ENCODE measurements at regions not wholly inside any gene's neighbourhood (a gene's known extent, or its start where the extent isn't known, plus 50 kb on each side); places are given as distances from the start of the nearest gene placed in this dataset.

GRCh38 chr10:105774881-105775280, 1133.8 kb downstream of the SORCS3 start:
- no peak for ATAC-seq (ENCODE audit: low read depth)
- dilution Hi-C loops (cut with HindIII; ENCODE audit: low sequenced_read_pairs, unreplicated experiment) (no loop called here), intact Hi-C loops (cut with micrococcal nuclease) (no loop called here), in situ Hi-C loops (cut with MboI; ENCODE audit: low sequenced_read_pairs) (no loop called here)
- no peak overlapping the region for H4K5ac ChIP-seq (ENCODE audit: low read depth, low read length)
- H3K4me1 ChIP-seq (ENCODE audit: control insufficient read depth, insufficient read depth, low read length): no peaks in the 10 kb centered on the region
- WGBS, 2 experiments (ENCODE audit: extremely low coverage in 2 of 2, insufficient read length in 1 of 2): no CpG with 5 or more reads among the region's 1 CpG
- H2AK9ac ChIP-seq (replicated peaks; ENCODE audit: low read depth, low read length, poor library complexity): no peak overlapping the region
- H3K4me3 ChIP-seq (ENCODE audit: insufficient read depth, low read depth, low read length): no peak overlapping the region
- no peak overlapping the region for H2AFZ ChIP-seq (replicated peaks; ENCODE audit: low read length, poor library complexity)
- no peak overlapping the region for H2BK15ac ChIP-seq (ENCODE audit: low read depth, low read length)
- no peak overlapping the region for H3K9ac ChIP-seq (ENCODE audit: low read depth, low read length)
- H2BK5ac ChIP-seq (ENCODE audit: low read depth, low read length, poor library complexity, severe bottlenecking): no peak overlapping the region
- H4K20me1 ChIP-seq (ENCODE audit: insufficient read depth, low read length): no peaks in the 10 kb centered on the region
- H3K36me3 ChIP-seq (ENCODE audit: control insufficient read depth, insufficient read depth, low read length): no peaks in the 10 kb centered on the region
- H3K27ac ChIP-seq (ENCODE audit: insufficient read depth, low read length): no peak overlapping the region
- POLR2A ChIA-PET (ENCODE audit: unreplicated experiment): no interaction called here
- no peak overlapping the region for H2BK20ac ChIP-seq (ENCODE audit: low read depth, low read length)
- H3K23ac ChIP-seq (ENCODE audit: low read depth, low read length): no peak overlapping the region
- H2BK120ac ChIP-seq (ENCODE audit: low read depth, low read length): no peak overlapping the region
- H3K9me3 ChIP-seq (ENCODE audit: control insufficient read depth, insufficient read depth, low read length): peaks cover 4% of the 10 kb centered on the region; the same call in 1 of the 2 replicates
- no peaks in the 10 kb centered on the region for H3K79me1 ChIP-seq (ENCODE audit: low read depth in 1 of 2, low read length in 2 of 2)
- no peak for DNase-seq
- no peak overlapping the region for H3K4me2 ChIP-seq (ENCODE audit: low read depth, low read length)
- H3K9me1 ChIP-seq (ENCODE audit: insufficient read depth, low read length): no peaks in the 10 kb centered on the region
- no peak overlapping the region for H3K56ac ChIP-seq (ENCODE audit: extremely low read depth, insufficient read depth, low read length)
- no peak overlapping the region for H2AK5ac ChIP-seq (ENCODE audit: low read depth, low read length)
- no peak overlapping the region for H4K91ac ChIP-seq (ENCODE audit: insufficient read depth, low read depth, low read length)
- CTCF ChIA-PET: no interaction called here
- TF ChIP-seq CHD1 (IDR thresholded peaks at IDR 0.05; ENCODE audit: low read depth, low read length) (no peak), MXI1 (IDR thresholded peaks at IDR 0.05; ENCODE audit: borderline replicate concordance, low read depth, low read length) (no peak), POLR2A (IDR thresholded peaks at IDR 0.05; ENCODE audit: low read depth, low read length) (no peak), RAD21 (IDR thresholded peaks at IDR 0.05; ENCODE audit: low read length) (no peak), RFX5 (IDR thresholded peaks at IDR 0.05; ENCODE audit: low read depth, low read length) (no peak), MAZ (IDR thresholded peaks at IDR 0.05; ENCODE audit: borderline replicate concordance, low read depth, low read length) (no peak), NFE2L2 (IDR thresholded peaks at IDR 0.05; ENCODE audit: low read depth, low read length) (no peak), ELK1 (IDR thresholded peaks at IDR 0.05; ENCODE audit: borderline replicate concordance, low read depth, low read length) (no peak), RCOR1 (IDR thresholded peaks at IDR 0.05; ENCODE audit: insufficient replicate concordance, low read length) (no peak), CTCF (conservative IDR thresholded peaks at IDR 0.05; ENCODE audit: low read depth, low read length) (no peak), CEBPB (IDR thresholded peaks at IDR 0.05; ENCODE audit: low read depth, low read length) (no peak), SMC3 (IDR thresholded peaks at IDR 0.05; ENCODE audit: low read depth, low read length) (no peak)
- no TSS peak for BruUV-seq (replicated peaks)
- H3K27me3 ChIP-seq (ENCODE audit: control insufficient read depth, insufficient read depth, low read length): no peaks in the 10 kb centered on the region
- H4K8ac ChIP-seq (ENCODE audit: low read depth in 2 of 2, low read length in 2 of 2): no peak overlapping the region
- H3K14ac ChIP-seq (replicated peaks; ENCODE audit: low read depth, low read length): no peak overlapping the region
- H3K4ac ChIP-seq (ENCODE audit: low read depth, low read length): no peak overlapping the region
- H3K18ac ChIP-seq (ENCODE audit: low read depth, low read length): no peak overlapping the region
